GM18526 (cell line): ENCODE measurements at regions not wholly inside any gene's neighbourhood (a gene's known extent, or its start where the extent isn't known, plus 50 kb on each side); places are given as distances from the start of the nearest gene placed in this dataset.

Experiments
- POLR2A ChIP-seq: IDR thresholded peaks from 3 replicates; pipeline ENCODE4 v1.6.1; 2011; ENCODE audit not compliant: insufficient read length; ENCODE audit errors: extremely low read depth

GRCh38 chr5:8598356-8598755 lies 729.4 kb downstream of the MTRR start:
- no peak for TF ChIP-seq POLR2A

DNA sequence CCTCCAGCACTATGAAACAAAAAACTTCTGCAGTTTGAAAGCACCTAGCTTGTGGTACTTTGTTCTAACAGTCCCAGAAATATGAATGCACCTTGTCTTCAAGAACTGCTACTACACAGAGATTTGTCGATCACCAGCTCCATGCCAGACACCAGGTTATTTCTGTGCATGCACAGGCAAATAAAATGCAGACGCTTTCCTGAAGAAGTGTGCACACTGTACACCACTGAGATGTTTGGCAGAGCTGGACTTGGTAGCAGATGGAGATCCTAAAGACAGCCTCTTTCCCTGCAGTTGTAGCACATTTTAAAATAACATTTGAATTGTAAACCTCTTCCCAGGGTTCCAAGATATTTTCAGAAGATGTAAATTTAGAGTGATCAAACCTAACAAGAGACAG lies 730.0 kb downstream of the MTRR start:
- no peak for TF ChIP-seq POLR2A

GRCh38 chr5:8600843-8601242 lies 731.9 kb downstream of the MTRR start:
- TF ChIP-seq POLR2A, result no peak

DNA sequence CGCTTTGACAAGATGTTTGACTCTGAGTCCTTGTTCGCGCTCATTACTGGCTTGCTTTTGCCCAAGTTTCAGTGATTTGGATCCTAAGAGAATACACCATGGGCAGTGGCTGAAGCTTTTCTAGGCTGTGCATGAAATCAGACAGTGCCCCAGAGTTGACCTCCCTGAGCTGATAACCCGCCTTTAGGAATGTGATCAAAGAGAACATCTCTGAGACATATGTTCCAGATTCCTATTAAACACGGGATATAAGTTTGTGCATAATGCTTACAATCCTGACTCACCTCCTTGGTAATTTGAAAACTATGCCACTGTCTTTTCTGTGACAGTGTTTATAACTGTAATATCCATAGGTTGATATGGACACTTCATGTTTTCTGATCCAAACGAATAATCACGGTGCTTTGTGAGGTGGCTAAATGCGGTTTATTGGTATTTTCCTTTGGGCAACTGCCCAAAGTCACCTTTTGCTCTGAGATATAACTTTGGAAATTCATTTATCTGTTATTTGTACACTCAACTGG lies 732.9 kb downstream of the MTRR start:
- no peak for TF ChIP-seq POLR2A

DNA sequence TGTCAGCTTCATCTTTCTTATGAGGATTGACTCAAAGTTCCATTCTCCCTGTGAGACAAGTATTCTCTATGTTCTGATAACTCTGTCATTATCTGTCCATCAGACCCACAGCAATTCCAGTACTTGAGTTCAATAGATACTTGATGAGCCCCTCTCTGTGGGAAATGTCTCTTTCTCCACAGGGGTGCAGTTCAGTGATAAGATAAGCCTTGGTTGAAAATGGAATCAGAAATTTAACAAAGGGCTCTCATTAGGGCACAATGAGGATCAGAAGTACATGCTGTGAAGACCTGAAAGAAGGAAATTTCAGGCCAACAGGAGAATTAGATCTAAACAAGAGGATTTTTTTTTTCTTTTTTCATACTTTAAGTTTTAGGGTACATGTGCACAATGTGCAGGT lies 737.3 kb downstream of the MTRR start:
- no peak for TF ChIP-seq POLR2A

- no peak for TF ChIP-seq POLR2A
Measured at GRCh38 chr5:8611067-8611466, 742.1 kb downstream of the MTRR start.

DNA sequence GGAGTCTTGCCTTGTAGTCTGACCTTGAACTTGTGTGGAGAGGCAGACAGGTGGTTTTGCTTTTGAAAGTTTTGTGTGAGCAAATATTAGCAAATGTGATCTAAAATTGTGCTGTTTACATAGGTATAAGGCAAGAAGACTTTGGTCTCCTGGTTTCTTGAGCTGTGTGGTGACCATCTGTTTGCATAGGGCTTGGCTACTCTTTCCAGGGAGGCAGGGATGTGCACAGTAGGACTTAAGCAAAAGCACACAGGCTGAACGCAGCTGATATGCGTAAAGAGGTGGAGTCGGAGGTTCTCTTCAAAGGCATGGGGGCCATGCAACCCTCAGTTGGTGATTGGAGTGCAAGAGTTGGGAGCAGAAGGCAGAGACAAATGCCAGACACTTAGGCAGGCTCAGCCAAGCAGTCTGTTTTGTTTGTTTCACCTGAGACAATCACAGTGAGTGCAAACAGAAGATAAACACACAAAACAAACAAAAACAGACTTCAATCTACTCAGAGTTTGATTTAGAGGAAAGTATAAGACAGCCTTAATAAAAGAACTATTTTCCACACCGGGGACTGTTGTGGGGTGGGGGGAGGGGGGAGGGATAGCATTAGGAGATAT lies 744.2 kb downstream of the MTRR start:
- TF ChIP-seq POLR2A, result no peak

DNA sequence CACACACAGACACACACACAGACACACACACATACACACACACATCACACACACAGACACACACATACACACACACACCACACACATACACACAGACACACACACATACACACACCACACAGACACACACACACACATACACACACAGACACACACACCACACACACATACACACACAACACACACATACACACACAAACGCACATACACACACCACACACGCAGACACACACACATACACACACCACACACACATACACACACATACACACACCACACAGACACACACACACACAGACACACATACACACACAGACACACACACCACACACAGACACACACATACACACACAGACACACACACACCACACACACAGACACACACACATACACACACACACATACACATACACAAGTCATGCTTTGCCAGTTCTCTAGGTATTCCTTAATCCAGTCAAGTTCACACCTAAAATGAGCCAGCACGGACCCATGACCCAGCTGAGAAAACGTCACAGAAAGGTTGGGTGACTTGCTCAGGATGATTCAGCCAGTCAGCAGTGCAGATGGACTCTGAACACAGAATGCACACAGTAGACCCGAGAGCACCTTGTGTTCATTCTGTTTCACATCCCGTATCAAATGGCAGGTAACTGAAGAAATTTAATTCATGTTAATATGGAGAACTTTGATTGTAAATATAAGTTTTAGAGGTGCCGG lies 746.4 kb downstream of the MTRR start:
- TF ChIP-seq POLR2A, result no peak

- no peak for TF ChIP-seq POLR2A
Measured at GRCh38 chr5:8628521-8628920, 759.6 kb downstream of the MTRR start.

DNA sequence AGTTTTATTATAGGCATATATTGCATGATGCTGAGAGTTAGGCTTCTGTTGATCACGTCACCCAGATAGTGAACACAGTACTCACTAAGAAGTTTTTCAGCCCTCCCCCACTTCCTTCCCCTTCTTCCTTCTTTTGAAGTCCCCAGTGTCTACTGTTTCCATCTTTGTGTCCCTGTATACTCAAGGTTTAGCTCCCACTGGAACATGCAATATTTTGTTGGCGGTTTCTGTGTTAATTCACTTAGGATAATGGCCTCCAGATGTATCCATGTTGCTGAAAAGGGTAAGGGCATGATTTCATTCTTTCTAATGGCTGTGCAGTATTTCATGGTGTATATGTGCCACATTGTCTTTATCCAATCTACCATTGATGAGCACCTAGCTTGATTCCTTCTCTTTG lies 764.3 kb downstream of the MTRR start:
- TF ChIP-seq POLR2A, result no peak

- TF ChIP-seq POLR2A, result no peak
Measured at GRCh38 chr5:8633696-8634095, 764.7 kb downstream of the MTRR start.

GRCh38 chr5:8634219-8634618 lies 765.3 kb downstream of the MTRR start:
- no peak for TF ChIP-seq POLR2A

- no peak for TF ChIP-seq POLR2A
Measured at GRCh38 chr5:8641786-8642505, 773.0 kb downstream of the MTRR start.

DNA sequence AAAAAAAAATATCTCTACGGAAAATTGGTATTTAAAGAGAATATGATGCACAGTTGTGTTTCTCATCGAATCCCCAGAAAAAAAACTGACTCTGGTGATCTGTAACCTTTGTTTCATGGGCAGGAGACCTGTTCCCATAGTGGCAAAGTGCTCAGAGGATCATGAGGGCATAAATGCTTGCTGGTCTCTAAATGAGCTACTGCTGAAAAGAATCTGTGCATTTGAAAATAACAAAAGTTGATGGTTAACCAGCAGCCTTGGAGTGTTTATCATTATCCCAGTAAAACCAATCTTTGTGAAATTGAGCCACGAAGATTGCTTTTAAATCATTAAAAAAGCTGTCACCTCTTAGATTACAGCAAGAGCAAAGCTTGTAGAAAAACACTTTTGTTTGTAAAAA lies 775.4 kb downstream of the MTRR start:
- TF ChIP-seq POLR2A, result no peak

GRCh38 chr5:8647111-8647510 lies 778.2 kb downstream of the MTRR start:
- no peak for TF ChIP-seq POLR2A

DNA sequence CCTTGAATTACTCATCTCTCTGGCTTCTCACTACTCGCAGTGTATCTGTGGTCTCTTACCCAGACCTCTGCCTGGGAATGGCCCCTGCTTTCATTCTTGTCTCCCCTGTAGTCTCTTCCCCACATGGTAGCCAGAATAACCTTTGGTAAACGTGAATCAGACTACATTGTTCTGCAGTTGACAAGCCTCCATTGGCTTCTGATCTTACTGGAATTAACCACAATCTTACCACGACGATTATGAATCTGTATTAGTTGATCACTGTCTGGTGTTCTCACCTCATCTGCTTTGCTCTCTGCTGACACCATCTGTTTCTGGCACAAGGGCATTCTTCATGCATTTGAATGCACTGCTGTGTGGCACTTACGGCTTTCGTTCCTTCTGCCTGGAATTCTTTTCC lies 781.2 kb downstream of the MTRR start:
- TF ChIP-seq POLR2A, result no peak
